ENCODE measurements at regions not wholly inside any gene's neighbourhood (a gene's known extent, or its start where the extent isn't known, plus 50 kb on each side); places are given as distances from the start of the nearest gene placed in this dataset.
"Not testable (repeated sequence)": the region's sequence is repeated elsewhere in the genome, so short reads cannot be mapped to it uniquely, and the experiment has no call there.

GRCh38 chr18:75960356-75960755 is 532.9 kb upstream of the SMIM21 start:
- DNase-seq; H3K27me3 Mint-ChIP-seq (ENCODE audit: low read depth); CTCF ChIA-PET; H3K4me1 Mint-ChIP-seq (ENCODE audit: low read depth); H3K27ac Mint-ChIP-seq; ATAC-seq; H3K9me3 Mint-ChIP-seq (ENCODE audit: insufficient read depth); H3K4me3 Mint-ChIP-seq; H3K36me3 Mint-ChIP-seq (ENCODE audit: low read depth); POLR2A ChIA-PET: not testable (repeated sequence)

- no peaks in the 10 kb centered on the region for H3K9me3 Mint-ChIP-seq (ENCODE audit: insufficient read depth)
- no peaks in the 10 kb centered on the region for H3K27me3 Mint-ChIP-seq (ENCODE audit: low read depth)
- no peak for ATAC-seq
- no peak overlapping the region for H3K4me3 Mint-ChIP-seq
- ChIA-PET CTCF (no interaction called here), POLR2A (no interaction called here)
- H3K27ac Mint-ChIP-seq: no peak overlapping the region
- no peaks in the 10 kb centered on the region for H3K36me3 Mint-ChIP-seq (ENCODE audit: low read depth)
- no peaks in the 10 kb centered on the region for H3K4me1 Mint-ChIP-seq (ENCODE audit: low read depth)
- no peak for DNase-seq
Observed at GRCh38 chr18:75959150-75959549, 531.6 kb upstream of the SMIM21 start.

GRCh38 chr18:75958683-75959082 is 531.2 kb upstream of the SMIM21 start:
- H3K9me3 Mint-ChIP-seq (ENCODE audit: insufficient read depth): no peaks in the 10 kb centered on the region
- no peaks in the 10 kb centered on the region for H3K4me1 Mint-ChIP-seq (ENCODE audit: low read depth)
- POLR2A ChIA-PET: no interaction called here

GRCh38 chr18:75945265-75945933 is 517.9 kb upstream of the SMIM21 start:
- H3K4me1 Mint-ChIP-seq (ENCODE audit: low read depth): no peaks in the 10 kb centered on the region
- DNase-seq (no peak), ATAC-seq (no peak)
- H3K4me3 Mint-ChIP-seq: no peak overlapping the region
- H3K9me3 Mint-ChIP-seq (ENCODE audit: insufficient read depth): peaks cover 7% of the 10 kb centered on the region
- no peak overlapping the region for H3K27ac Mint-ChIP-seq
- POLR2A ChIA-PET: interaction anchor here (0.6 kb wide), 1 partner anchor 43 kb away, joined by 4 read pairs; no protein-coding TSS in a partner anchor
- H3K27me3 Mint-ChIP-seq (ENCODE audit: low read depth): no peaks in the 10 kb centered on the region
- no peaks in the 10 kb centered on the region for H3K36me3 Mint-ChIP-seq (ENCODE audit: low read depth)
- CTCF ChIA-PET: no interaction called here

More at GRCh38 chr18:75958683-75959082, 531.2 kb upstream of the SMIM21 start:
- H3K27me3 Mint-ChIP-seq (ENCODE audit: low read depth): no peaks in the 10 kb centered on the region
- ATAC-seq (no peak), DNase-seq (no peak)
- H3K36me3 Mint-ChIP-seq (ENCODE audit: low read depth): no peaks in the 10 kb centered on the region
- CTCF ChIA-PET: no interaction called here
- H3K27ac Mint-ChIP-seq: no peak overlapping the region
- no peak overlapping the region for H3K4me3 Mint-ChIP-seq

GRCh38 chr18:75937306-75937705 is 509.8 kb upstream of the SMIM21 start:
- Mint-ChIP-seq H3K36me3 (ENCODE audit: low read depth) (no peaks in the 10 kb centered on the region), H3K9me3 (ENCODE audit: insufficient read depth) (no peaks in the 10 kb centered on the region), H3K27me3 (ENCODE audit: low read depth) (no peaks in the 10 kb centered on the region), H3K4me1 (ENCODE audit: low read depth) (no peaks in the 10 kb centered on the region), H3K4me3 (no peak overlapping the region), H3K27ac (no peak overlapping the region)
- no peak for DNase-seq
- ATAC-seq: no peak
- ChIA-PET POLR2A (no interaction called here), CTCF (no interaction called here)

- Mint-ChIP-seq H3K27ac (no peak overlapping the region), H3K27me3 (ENCODE audit: low read depth) (no peaks in the 10 kb centered on the region), H3K9me3 (ENCODE audit: insufficient read depth) (no peaks in the 10 kb centered on the region), H3K4me3 (no peak overlapping the region), H3K4me1 (ENCODE audit: low read depth) (no peaks in the 10 kb centered on the region), H3K36me3 (ENCODE audit: low read depth) (no peaks in the 10 kb centered on the region)
- DNase-seq: no peak
- ChIA-PET CTCF (no interaction called here), POLR2A (no interaction called here)
- ATAC-seq: no peak
Observed at GRCh38 chr18:75936862-75937261, 509.4 kb upstream of the SMIM21 start.

GRCh38 chr18:75931079-75931478 is 503.6 kb upstream of the SMIM21 start:
- Mint-ChIP-seq H3K9me3 (ENCODE audit: insufficient read depth) (no peaks in the 10 kb centered on the region), H3K27ac (no peak overlapping the region), H3K27me3 (ENCODE audit: low read depth) (no peaks in the 10 kb centered on the region), H3K36me3 (ENCODE audit: low read depth) (no peaks in the 10 kb centered on the region), H3K4me1 (ENCODE audit: low read depth) (no peaks in the 10 kb centered on the region), H3K4me3 (no peak overlapping the region)
- ChIA-PET CTCF (no interaction called here), POLR2A (no interaction called here)
- no peak for DNase-seq
- no peak for ATAC-seq

- DNase-seq: no peak
- H3K9me3 Mint-ChIP-seq (ENCODE audit: insufficient read depth): no peaks in the 10 kb centered on the region
- no peak for ATAC-seq
- H3K36me3 Mint-ChIP-seq (ENCODE audit: low read depth): no peaks in the 10 kb centered on the region
- no peaks in the 10 kb centered on the region for H3K4me1 Mint-ChIP-seq (ENCODE audit: low read depth)
- H3K27me3 Mint-ChIP-seq (ENCODE audit: low read depth): no peaks in the 10 kb centered on the region
- no peak overlapping the region for H3K4me3 Mint-ChIP-seq
- ChIA-PET CTCF (no interaction called here), POLR2A (no interaction called here)
- no peak overlapping the region for H3K27ac Mint-ChIP-seq
Observed at GRCh38 chr18:75928706-75929105, 501.2 kb upstream of the SMIM21 start.

- no peaks in the 10 kb centered on the region for H3K9me3 Mint-ChIP-seq (ENCODE audit: insufficient read depth)
- POLR2A ChIA-PET: no interaction called here
- ATAC-seq (no peak), DNase-seq (no peak)
- no peak overlapping the region for H3K27ac Mint-ChIP-seq
- H3K4me1 Mint-ChIP-seq (ENCODE audit: low read depth): no peaks in the 10 kb centered on the region
- H3K36me3 Mint-ChIP-seq (ENCODE audit: low read depth): no peaks in the 10 kb centered on the region
- no peak overlapping the region for H3K4me3 Mint-ChIP-seq
- H3K27me3 Mint-ChIP-seq (ENCODE audit: low read depth): no peaks in the 10 kb centered on the region
- CTCF ChIA-PET: no interaction called here
Observed at GRCh38 chr18:75927791-75928190, 500.3 kb upstream of the SMIM21 start.

- ATAC-seq: no peak
Observed at GRCh38 chr18:75926811-75927210, 499.3 kb upstream of the SMIM21 start.

GRCh38 chr18:75923169-75923568 is 495.7 kb upstream of the SMIM21 start:
- H3K4me3 Mint-ChIP-seq: no peak overlapping the region
- H3K27me3 Mint-ChIP-seq (ENCODE audit: low read depth): peaks cover 2% of the 10 kb centered on the region
- CTCF ChIA-PET: no interaction called here
- no peaks in the 10 kb centered on the region for H3K4me1 Mint-ChIP-seq (ENCODE audit: low read depth)
- H3K27ac Mint-ChIP-seq: no peak overlapping the region
- DNase-seq (no peak), ATAC-seq (no peak)
- no peaks in the 10 kb centered on the region for H3K9me3 Mint-ChIP-seq (ENCODE audit: insufficient read depth)
- no peaks in the 10 kb centered on the region for H3K36me3 Mint-ChIP-seq (ENCODE audit: low read depth)
- POLR2A ChIA-PET: no interaction called here

More at GRCh38 chr18:75926811-75927210, 499.3 kb upstream of the SMIM21 start:
- Mint-ChIP-seq H3K4me3 (no peak overlapping the region), H3K27me3 (ENCODE audit: low read depth) (no peaks in the 10 kb centered on the region), H3K27ac (no peak overlapping the region), H3K36me3 (ENCODE audit: low read depth) (no peaks in the 10 kb centered on the region), H3K9me3 (ENCODE audit: insufficient read depth) (no peaks in the 10 kb centered on the region), H3K4me1 (ENCODE audit: low read depth) (no peaks in the 10 kb centered on the region)
- DNase-seq: no peak
- ChIA-PET POLR2A (no interaction called here), CTCF (no interaction called here)

GRCh38 chr18:75916624-75916982 is 489.1 kb upstream of the SMIM21 start:
- peaks cover 23% of the 10 kb centered on the region for H3K27me3 Mint-ChIP-seq (ENCODE audit: low read depth)
- H3K36me3 Mint-ChIP-seq (ENCODE audit: low read depth): no peaks in the 10 kb centered on the region
- CTCF ChIA-PET: no interaction called here
- POLR2A ChIA-PET: no interaction called here
- H3K27ac Mint-ChIP-seq: no peak overlapping the region
- H3K4me3 Mint-ChIP-seq: no peak overlapping the region
- DNase-seq (no peak), ATAC-seq (no peak)
- H3K9me3 Mint-ChIP-seq (ENCODE audit: insufficient read depth): no peaks in the 10 kb centered on the region
- no peaks in the 10 kb centered on the region for H3K4me1 Mint-ChIP-seq (ENCODE audit: low read depth)

- ChIA-PET CTCF (no interaction called here), POLR2A (no interaction called here)
- Mint-ChIP-seq H3K27ac (no peak overlapping the region), H3K4me1 (ENCODE audit: low read depth) (no peaks in the 10 kb centered on the region), H3K27me3 (ENCODE audit: low read depth) (peaks cover 23% of the 10 kb centered on the region), H3K4me3 (no peak overlapping the region), H3K9me3 (ENCODE audit: insufficient read depth) (no peaks in the 10 kb centered on the region), H3K36me3 (ENCODE audit: low read depth) (no peaks in the 10 kb centered on the region)
- DNase-seq (no peak), ATAC-seq (no peak)
Observed at GRCh38 chr18:75915941-75916623, 488.6 kb upstream of the SMIM21 start.
